T47D (cell line): ENCODE measurements at regions not wholly inside any gene's neighbourhood (a gene's known extent, or its start where the extent isn't known, plus 50 kb on each side); places are given as distances from the start of the nearest gene placed in this dataset.

Experiments used
- DNase-seq, 2 experiments: peaks; one replicate each; pipeline versions ENCODE4 v3.0.0 to v3.0.0-alpha.2; 2011 to 2012; ENCODE audit warnings: low read depth in 1 of 2, low spot score in 1 of 2
- JUND ChIP-seq: IDR thresholded peaks from 2 replicates; pipeline ENCODE4 v1.6.1; 2012; ENCODE audit warnings: low read depth
- in situ Hi-C: cut with HindIII; loops from 2 replicates; pipeline ENCODE4 v1.10.0; 2016; ENCODE audit warnings: low sequenced_read_pairs, low pct_unique_long_range_greater_than_20kb

GRCh38 chr5:57341380-57341979 is 141.1 kb downstream of the ACTBL2 start:
- DNase-seq, result no peak
- in situ Hi-C loops, result no loop called here
- no peak for TF ChIP-seq JUND

GRCh38 chr5:57340681-57341080 is 141.9 kb downstream of the ACTBL2 start:
- no peak for DNase-seq
- in situ Hi-C loops, result no loop called here

GRCh38 chr5:57339521-57339920 is 143.1 kb downstream of the ACTBL2 start:
- in situ Hi-C loops, result no loop called here
- DNase-seq, result no peak
- no peak for TF ChIP-seq JUND

More at GRCh38 chr5:57340681-57341080, 141.9 kb downstream of the ACTBL2 start:
- TF ChIP-seq JUND, result no peak

GRCh38 chr5:57338868-57339340 is 143.7 kb downstream of the ACTBL2 start:
- DNase-seq, result no peak
- in situ Hi-C loops, result no loop called here
- TF ChIP-seq JUND, result no peak; the same call in 1 of the 2 replicates

GRCh38 chr5:57338068-57338867 is 144.3 kb downstream of the ACTBL2 start:
- TF ChIP-seq JUND, result peak; percentile 32; the same call in 1 of the 2 replicates
- in situ Hi-C loops, result no loop called here
- DNase-seq, result peak; percentile 25 to 63

GRCh38 chr5:57335092-57335660 is 147.4 kb downstream of the ACTBL2 start:
- 0 out of 2 replicates have a peak, but pooled peaks have one; percentile 77 for TF ChIP-seq JUND
- peak; percentile 46 to 56 for DNase-seq
- in situ Hi-C loops, result no loop called here

- no peak for DNase-seq
- TF ChIP-seq JUND, result no peak
- in situ Hi-C loops, result no loop called here
Measured at GRCh38 chr5:57334475-57334874, 148.1 kb downstream of the ACTBL2 start.

GRCh38 chr5:57332361-57332760 is 150.2 kb downstream of the ACTBL2 start:
- in situ Hi-C loops, result no loop called here
- no peak for TF ChIP-seq JUND
- DNase-seq, result no peak

- peak in 1 of 2 experiments; percentile 57 for DNase-seq
- in situ Hi-C loops, result no loop called here
- no peak for TF ChIP-seq JUND
Measured at GRCh38 chr5:57327561-57328367, 153.9 kb downstream of the GPBP1 start.

- DNase-seq, result no peak
- in situ Hi-C loops, result no loop called here
- no peak for TF ChIP-seq JUND
Measured at GRCh38 chr5:57325678-57326397, 152.0 kb downstream of the GPBP1 start.

- in situ Hi-C loops, result no loop called here
- DNase-seq, result no peak
- no peak for TF ChIP-seq JUND
Measured at GRCh38 chr5:57324861-57325260, 151.0 kb downstream of the GPBP1 start.

- in situ Hi-C loops, result no loop called here
- no peak for DNase-seq
- no peak for TF ChIP-seq JUND
Measured at GRCh38 chr5:57324181-57324580, 150.3 kb downstream of the GPBP1 start.
